ENCODE measurements at regions not wholly inside any gene's neighbourhood (a gene's known extent, or its start where the extent isn't known, plus 50 kb on each side); places are given as distances from the start of the nearest gene placed in this dataset.
"Not testable (repeated sequence)": the region's sequence is repeated elsewhere in the genome, so short reads cannot be mapped to it uniquely, and the experiment has no call there.

- DNase-seq, result peak in 1 of 3 donors; percentile 18
These were observed 226.3 kb downstream of the RCHY1 start for GRCh38 chr4:75287738-75288517.

DNA sequence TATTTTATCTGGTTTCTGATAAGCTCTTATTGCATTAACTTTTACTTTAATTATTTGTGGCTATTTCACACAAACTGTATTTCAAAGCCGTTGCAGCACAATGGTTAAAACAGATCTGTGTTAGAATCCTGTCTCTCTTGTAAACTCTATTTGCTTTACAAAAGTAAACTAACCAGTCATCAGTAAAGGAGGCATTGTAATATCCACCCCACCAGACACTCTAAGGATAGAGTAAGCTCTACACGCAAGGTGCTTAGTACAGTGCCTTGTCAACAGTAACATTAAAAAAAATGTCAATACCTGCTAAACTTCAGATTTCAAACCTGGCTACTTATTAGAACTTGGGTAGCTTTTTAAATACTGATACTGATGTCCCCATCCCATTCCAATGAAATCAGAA, 228.4 kb downstream of the RCHY1 start:
- no peak for DNase-seq

DNA sequence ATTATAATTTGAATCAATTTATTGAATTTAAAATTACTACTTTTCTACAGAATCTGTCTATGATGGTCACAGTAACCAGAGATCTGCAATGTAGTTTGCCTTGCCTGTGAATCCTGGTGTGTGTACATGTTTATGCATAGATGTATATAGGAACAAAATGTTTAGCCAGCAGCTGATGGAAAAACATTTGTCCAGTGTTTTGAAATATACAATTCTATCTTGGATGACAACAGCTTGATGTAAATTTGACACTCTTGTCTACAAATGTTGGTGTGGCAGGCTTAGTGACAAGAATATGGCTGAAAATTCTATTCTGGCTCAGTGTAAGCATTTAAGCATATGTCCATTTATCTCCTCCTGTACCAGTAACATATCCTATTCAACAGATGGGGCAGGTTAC, 229.4 kb downstream of the RCHY1 start:
- DNase-seq, result no peak

DNA sequence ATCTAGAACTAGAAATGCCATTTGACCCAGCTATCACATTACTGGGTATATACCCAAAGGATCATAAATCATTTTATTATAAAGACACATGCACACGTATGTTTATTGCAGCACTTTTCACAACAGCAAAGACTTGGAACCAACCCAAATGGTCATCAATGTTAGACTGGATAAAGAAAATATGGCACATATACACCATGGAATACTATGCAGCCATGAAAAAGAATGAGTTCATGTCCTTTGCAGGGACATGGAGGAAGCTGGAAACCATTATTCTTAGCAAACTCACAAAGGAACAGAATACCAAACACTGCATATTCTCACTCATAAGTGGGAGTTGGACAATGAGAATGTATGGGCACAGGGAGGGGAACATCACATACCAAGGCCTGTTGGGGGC, 233.7 kb downstream of the RCHY1 start:
- DNase-seq, result not testable (repeated sequence)

DNA sequence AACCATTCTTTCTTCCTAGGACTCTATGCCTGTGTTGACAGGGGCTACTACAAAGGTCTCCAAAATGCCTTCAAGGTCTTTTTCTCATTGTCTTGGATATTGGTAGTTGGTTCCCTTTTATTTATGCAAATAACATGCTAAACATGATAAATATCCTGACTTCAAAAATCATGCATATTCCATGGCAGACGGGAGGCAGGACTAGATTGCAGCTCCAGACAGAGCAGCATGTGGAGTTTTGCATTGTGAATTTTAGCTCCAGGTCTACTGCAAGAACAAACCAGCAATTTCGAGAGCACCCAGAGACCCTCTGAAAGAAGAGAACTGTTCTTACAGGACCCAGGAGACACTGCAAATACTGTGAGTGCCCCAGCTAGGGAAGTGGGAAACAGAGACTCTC, 254.9 kb downstream of the RCHY1 start:
- DNase-seq, result no peak

- peak in 2 of 3 donors; percentile 10 to 17 for DNase-seq
These were observed 258.9 kb downstream of the RCHY1 start for GRCh38 chr4:75255261-75255660.

DNA sequence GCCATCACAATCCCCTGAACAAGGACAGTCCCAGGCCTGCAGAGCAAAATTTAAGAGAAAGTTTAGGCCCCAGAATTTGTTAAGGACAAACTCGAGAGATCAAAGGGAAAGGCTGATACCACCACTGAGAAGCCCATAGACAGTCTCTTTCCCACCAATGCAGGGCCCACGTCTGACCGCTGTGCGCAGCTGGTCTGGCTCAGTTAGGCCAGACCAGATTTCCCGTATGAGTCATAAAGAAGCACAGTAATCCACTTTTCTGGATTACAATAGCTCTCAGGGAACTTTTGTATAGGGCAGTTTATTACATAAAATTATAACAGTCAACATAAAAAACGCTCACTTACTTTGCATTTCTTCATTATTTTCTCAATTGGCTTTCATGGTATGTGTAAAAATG, 259.5 kb downstream of the RCHY1 start:
- peak in 2 of 3 donors; percentile 16 to 53 for DNase-seq

DNA sequence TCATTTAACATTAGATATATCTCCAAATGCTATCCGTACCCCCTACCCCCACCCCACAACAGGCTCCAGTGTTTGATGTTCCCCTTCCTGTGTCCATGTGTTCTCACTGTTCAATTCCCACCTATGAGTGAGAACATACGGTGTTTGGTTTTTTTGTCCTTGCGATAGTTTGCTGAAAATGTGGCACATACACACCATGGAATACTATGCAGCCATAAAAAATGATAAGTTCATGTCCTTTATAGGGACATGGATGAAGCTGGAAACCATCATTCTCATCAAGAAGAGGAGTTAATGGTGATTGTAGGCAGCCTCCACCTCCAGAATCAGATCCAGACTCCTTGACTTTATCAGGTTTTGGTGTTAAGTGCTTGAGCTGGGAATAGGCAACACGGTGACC, 261.1 kb downstream of the RCHY1 start:
- DNase-seq, result not testable (repeated sequence)

GRCh38 chr4:75251547-75251946, 262.7 kb downstream of the RCHY1 start:
- no peak for DNase-seq

DNA sequence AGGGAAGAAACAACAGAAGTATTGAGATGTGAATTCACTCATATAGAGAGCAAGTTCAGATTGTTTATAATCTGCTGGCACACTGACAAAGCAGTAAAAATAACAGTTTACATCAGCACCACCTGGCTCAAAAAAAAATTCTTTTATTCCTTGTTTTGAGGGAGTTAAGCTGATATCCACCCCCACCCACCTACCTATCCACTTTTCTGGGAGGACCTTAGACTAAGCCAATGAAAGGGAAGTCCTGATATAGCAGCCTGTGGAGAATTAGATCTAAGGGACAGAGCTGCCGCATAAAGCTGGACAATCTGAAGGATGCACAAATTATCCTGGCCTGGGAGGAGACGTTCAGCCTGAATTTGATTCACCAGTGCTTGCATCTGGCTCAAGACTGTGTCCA, 264.5 kb downstream of the RCHY1 start:
- DNase-seq, result no peak

GRCh38 chr4:75248770-75249407, 265.3 kb downstream of the RCHY1 start:
- no peak for DNase-seq

DNA sequence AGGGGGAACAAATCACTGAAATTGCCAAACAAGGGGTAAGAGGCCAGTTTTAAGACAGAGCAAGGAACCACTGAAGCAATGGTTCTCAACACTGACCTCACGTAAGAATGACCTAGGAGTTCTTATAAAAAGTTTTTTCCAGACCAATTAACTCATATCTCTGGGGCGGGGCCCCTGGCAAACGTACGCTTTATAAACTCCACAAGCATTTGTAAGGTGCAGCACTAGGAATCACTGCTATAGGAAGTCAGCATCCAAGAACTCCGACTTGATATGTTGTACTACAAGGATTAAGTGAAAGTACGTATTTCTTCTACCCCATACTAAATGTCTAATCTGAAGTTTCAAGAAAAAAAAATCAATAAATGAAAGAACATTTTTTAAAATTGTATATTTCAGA, 269.9 kb downstream of the RCHY1 start:
- DNase-seq, result no peak

- DNase-seq, result no peak
These were observed 270.6 kb downstream of the RCHY1 start for GRCh38 chr4:75243570-75243969.

GRCh38 chr4:75235359-75235951, 278.7 kb downstream of the RCHY1 start:
- DNase-seq, result no peak

DNA sequence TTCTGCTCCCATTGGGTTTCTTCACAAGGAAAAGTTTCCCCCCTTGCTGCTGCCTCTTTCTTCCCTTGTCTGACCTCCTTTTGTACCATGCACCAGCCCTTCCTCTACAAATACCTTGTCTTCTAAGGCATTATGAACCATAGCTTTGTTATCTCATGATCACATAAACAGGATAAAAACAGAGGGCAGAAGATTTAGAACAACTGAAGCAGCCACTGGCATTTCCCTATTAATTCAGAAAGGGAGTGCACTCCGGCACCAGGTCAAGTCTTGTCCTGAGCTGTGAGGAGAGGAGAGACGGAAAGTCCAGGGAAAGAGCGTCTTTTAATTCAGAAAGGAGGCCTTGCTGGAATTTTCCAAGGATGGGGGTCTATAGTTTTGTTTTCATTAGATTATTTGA, 281.7 kb downstream of the RCHY1 start:
- DNase-seq, result no peak

GRCh38 chr4:75229806-75230570, 284.2 kb downstream of the RCHY1 start:
- peak in 1 of 3 donors; percentile 27 for DNase-seq

GRCh38 chr4:75213480-75213879, 280.6 kb downstream of the PARM1 start:
- DNase-seq, result no peak

DNA sequence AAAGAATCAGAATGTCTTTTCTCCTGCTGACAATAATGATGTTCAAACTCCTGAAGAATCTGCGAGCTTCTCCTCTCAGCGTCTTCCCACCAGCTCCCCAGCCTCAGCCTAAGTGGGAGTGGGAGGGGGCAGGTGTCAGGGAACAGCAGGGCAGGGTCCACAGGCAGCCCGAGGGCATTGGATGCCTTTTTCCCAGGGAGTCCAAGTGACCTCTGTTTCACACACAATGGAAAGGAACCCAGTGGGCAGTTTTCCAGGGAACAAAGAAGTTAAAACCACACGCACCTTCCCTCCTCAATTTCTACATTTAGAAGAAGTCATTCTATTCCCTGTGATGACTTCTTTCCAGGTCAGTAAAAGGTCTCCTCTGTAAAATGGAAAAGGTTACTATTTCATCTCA, 278.5 kb downstream of the PARM1 start:
- no peak for DNase-seq

DNA sequence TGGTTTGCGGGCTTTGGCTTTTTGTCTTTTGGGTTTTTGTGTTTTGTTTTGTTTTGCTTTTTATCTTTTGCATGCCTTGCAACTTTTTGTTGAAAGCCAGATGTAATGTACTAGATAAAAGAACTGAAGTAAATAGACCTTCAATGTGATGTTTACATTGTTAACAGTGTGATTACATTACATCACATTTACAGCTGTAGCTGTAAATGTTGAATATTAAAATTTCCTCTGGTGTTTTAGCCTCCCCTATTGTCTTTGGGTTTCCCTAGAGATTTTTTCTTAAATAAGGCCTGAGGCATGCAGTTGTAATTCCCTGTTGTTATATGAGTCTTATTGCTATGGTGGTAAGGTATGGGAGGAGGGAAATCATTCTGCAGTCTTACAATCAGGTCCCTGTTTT, 275.0 kb downstream of the PARM1 start:
- DNase-seq, result no peak

DNA sequence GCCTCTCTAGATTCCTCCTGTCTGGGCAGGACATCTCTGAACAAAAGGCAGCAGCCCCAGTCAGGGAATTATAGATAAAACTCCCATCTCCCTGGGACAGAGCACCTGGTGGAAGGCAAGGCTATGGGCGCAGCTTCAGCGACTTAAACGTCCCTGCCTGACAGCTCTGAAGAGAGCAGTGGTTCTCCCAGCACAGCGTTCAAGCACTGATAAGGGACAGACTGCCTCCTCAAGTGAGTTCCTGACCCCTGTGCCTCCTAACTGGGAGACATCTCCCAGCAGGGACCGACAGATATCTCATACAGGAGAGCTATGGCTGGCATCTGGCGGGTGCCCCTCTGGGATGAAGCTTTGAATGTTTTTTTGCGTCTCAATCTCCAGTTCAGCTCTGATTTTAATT, 262.2 kb downstream of the PARM1 start:
- DNase-seq, result no peak

DNA sequence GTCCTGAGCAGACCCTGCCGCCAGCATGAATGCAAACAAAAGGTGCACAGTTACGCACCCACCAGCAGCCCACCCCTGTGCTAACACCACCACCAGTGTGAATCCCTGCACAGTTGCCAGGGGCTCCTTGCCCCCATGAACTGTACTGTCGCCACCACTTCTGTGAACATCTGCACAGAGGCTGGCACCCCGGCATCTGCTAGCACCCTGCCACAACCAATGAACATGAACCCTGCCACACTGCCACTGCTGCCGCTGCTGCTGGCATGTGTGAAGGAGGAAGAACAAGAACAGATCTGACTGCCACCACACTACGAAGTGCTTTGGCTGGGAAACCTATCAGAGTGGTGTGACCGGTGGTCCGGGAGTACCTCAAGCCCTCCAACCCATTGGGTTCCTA, 261.3 kb downstream of the PARM1 start:
- DNase-seq, result no peak

GRCh38 chr4:75192182-75192581, 259.3 kb downstream of the PARM1 start:
- not testable (repeated sequence) for DNase-seq

All from muscle of back (tissue), 3 donors.